ENCODE measurements at regions not wholly inside any gene's neighbourhood (a gene's known extent, or its start where the extent isn't known, plus 50 kb on each side); places are given as distances from the start of the nearest gene placed in this dataset.

- FAIRE-seq (no peak), DNase-seq (ENCODE audit: low read depth, low spot score) (no peak)
- no peaks in the 10 kb centered on the region for H3K79me2 ChIP-seq (ENCODE audit: control insufficient read depth, insufficient read depth, low read length)
- no peak overlapping the region for H3K4me3 ChIP-seq (ENCODE audit: control insufficient read depth in 2 of 3, extremely low read depth in 1 of 3, insufficient read depth in 2 of 3, low read depth in 1 of 3, low read length in 3 of 3)
- H3K4me2 ChIP-seq (ENCODE audit: control insufficient read depth, extremely low read depth, insufficient read depth, low read depth, low read length), result no peak overlapping the region
- no peaks in the 10 kb centered on the region for H4K20me1 ChIP-seq (ENCODE audit: control insufficient read depth, extremely low read depth, insufficient read depth, low read length)
- H2AFZ ChIP-seq (ENCODE audit: control insufficient read depth, low read length), result no peak overlapping the region
- no peaks in the 10 kb centered on the region for H3K9me1 ChIP-seq (ENCODE audit: control insufficient read depth, extremely low read depth, insufficient read depth, low read length)
- no peaks in the 10 kb centered on the region for H3K4me1 ChIP-seq (ENCODE audit: control insufficient read depth, extremely low read depth, insufficient read depth, low read length)
- dilution Hi-C loops (cut with MboI; ENCODE audit: extremely low pct_ligation_motif_present, low sequenced_read_pairs), result no loop called here
- TF ChIP-seq EZH2 (IDR thresholded peaks at IDR 0.05; ENCODE audit: low read length) (no peak), CTCF (optimal IDR thresholded peaks at IDR 0.05 in 1 of 3, IDR thresholded peaks at IDR 0.05 in 1 of 3, conservative IDR thresholded peaks at IDR 0.05 in 1 of 3; ENCODE audit: extremely low read depth in 1 of 3, insufficient read depth in 2 of 3, low read length in 3 of 3) (no peak)
- no peaks in the 10 kb centered on the region for H3K9me3 ChIP-seq (ENCODE audit: control insufficient read depth, low read depth, low read length)
- H3K27ac ChIP-seq (ENCODE audit: control insufficient read depth, insufficient read depth, low read length), result no peak overlapping the region
- no peak overlapping the region for H3K9ac ChIP-seq (ENCODE audit: control insufficient read depth, extremely low read depth, insufficient read depth, low read length)
- H3K36me3 ChIP-seq (ENCODE audit: control insufficient read depth in 2 of 2, extremely low read depth in 1 of 2, insufficient read depth in 2 of 2, low read length in 2 of 2), result no peaks in the 10 kb centered on the region
- H3K27me3 ChIP-seq (ENCODE audit: control insufficient read depth, extremely low read depth, insufficient read depth, low read length), result no peaks in the 10 kb centered on the region
These were observed 147.9 kb upstream of the RGS18 start for GRCh38 chr1:192010406-192010805.

DNA sequence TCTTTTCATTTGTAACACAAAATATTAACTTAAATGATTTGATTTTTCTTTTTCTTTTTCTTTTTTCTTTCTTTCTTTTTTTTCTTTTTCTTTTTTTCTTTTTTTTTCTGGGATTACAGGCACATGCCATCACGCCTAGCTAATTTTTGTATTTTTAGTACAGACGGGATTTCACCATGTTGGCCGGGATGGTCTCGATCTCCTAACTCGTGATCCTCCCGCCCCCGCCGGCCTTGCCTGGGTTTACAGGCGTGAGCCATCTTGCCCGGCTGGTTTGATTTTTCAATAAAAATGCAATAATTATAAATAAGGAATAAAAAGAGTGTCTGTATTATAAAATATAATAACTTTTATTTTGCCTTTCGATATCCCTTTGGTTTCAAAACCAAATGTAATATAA is 146.7 kb upstream of the RGS18 start:
- H3K4me3 ChIP-seq (ENCODE audit: control insufficient read depth in 2 of 3, extremely low read depth in 1 of 3, insufficient read depth in 2 of 3, low read depth in 1 of 3, low read length in 3 of 3), result no peak overlapping the region
- dilution Hi-C loops (cut with MboI; ENCODE audit: extremely low pct_ligation_motif_present, low sequenced_read_pairs), result no loop called here
- H4K20me1 ChIP-seq (ENCODE audit: control insufficient read depth, extremely low read depth, insufficient read depth, low read length), result no peaks in the 10 kb centered on the region
- no peaks in the 10 kb centered on the region for H3K9me3 ChIP-seq (ENCODE audit: control insufficient read depth, low read depth, low read length)
- FAIRE-seq (no peak), DNase-seq (ENCODE audit: low read depth, low spot score) (no peak)
- no peak overlapping the region for H2AFZ ChIP-seq (ENCODE audit: control insufficient read depth, low read length)
- H3K27ac ChIP-seq (ENCODE audit: control insufficient read depth, insufficient read depth, low read length), result no peak overlapping the region
- no peak overlapping the region for H3K4me2 ChIP-seq (ENCODE audit: control insufficient read depth, extremely low read depth, insufficient read depth, low read depth, low read length)
- TF ChIP-seq CTCF (optimal IDR thresholded peaks at IDR 0.05 in 1 of 3, IDR thresholded peaks at IDR 0.05 in 1 of 3, conservative IDR thresholded peaks at IDR 0.05 in 1 of 3; ENCODE audit: extremely low read depth in 1 of 3, insufficient read depth in 2 of 3, low read length in 3 of 3), result no peak
- no peak for TF ChIP-seq EZH2 (IDR thresholded peaks at IDR 0.05; ENCODE audit: low read length)
- no peaks in the 10 kb centered on the region for H3K27me3 ChIP-seq (ENCODE audit: control insufficient read depth, extremely low read depth, insufficient read depth, low read length)
- no peaks in the 10 kb centered on the region for H3K4me1 ChIP-seq (ENCODE audit: control insufficient read depth, extremely low read depth, insufficient read depth, low read length)
- H3K9ac ChIP-seq (ENCODE audit: control insufficient read depth, extremely low read depth, insufficient read depth, low read length), result no peak overlapping the region
- H3K79me2 ChIP-seq (ENCODE audit: control insufficient read depth, insufficient read depth, low read length), result no peaks in the 10 kb centered on the region
- no peaks in the 10 kb centered on the region for H3K36me3 ChIP-seq (ENCODE audit: control insufficient read depth in 2 of 2, extremely low read depth in 1 of 2, insufficient read depth in 2 of 2, low read length in 2 of 2)
- no peaks in the 10 kb centered on the region for H3K9me1 ChIP-seq (ENCODE audit: control insufficient read depth, extremely low read depth, insufficient read depth, low read length)

All from keratinocyte (primary cell).